ENCODE measurements at regions not wholly inside any gene's neighbourhood (a gene's known extent, or its start where the extent isn't known, plus 50 kb on each side); places are given as distances from the start of the nearest gene placed in this dataset.

GRCh38 chr17:13244513-13244912 is 226.7 kb upstream of the ELAC2 start:
- H3K36me3 ChIP-seq (replicated peaks) = no peaks in the 10 kb centered on the region
- in situ Hi-C loops (cut with MboI; ENCODE audit: low sequenced_read_pairs) = no loop called here
- no peak for DNase-seq (ENCODE audit: low spot score in 2 of 2)
- H3K9me3 ChIP-seq = no peaks in the 10 kb centered on the region
- no peaks in the 10 kb centered on the region for H3K4me1 ChIP-seq
- no peak overlapping the region for H3K4me3 ChIP-seq
- H3K27me3 ChIP-seq (ENCODE audit: low read depth) = no peaks in the 10 kb centered on the region

- no peaks in the 10 kb centered on the region for H3K27me3 ChIP-seq (ENCODE audit: low read depth)
- H3K36me3 ChIP-seq (replicated peaks) = no peaks in the 10 kb centered on the region
- H3K9me3 ChIP-seq = no peaks in the 10 kb centered on the region
- in situ Hi-C loops (cut with MboI; ENCODE audit: low sequenced_read_pairs) = no loop called here
- H3K4me1 ChIP-seq = no peaks in the 10 kb centered on the region
- DNase-seq (ENCODE audit: low spot score in 2 of 2) = no peak
- H3K4me3 ChIP-seq = no peak overlapping the region
These were observed 225.8 kb upstream of the ELAC2 start for GRCh38 chr17:13243585-13243984.

- no peak for DNase-seq (ENCODE audit: low spot score in 2 of 2)
- H3K4me1 ChIP-seq = no peaks in the 10 kb centered on the region
- H3K36me3 ChIP-seq (replicated peaks) = no peaks in the 10 kb centered on the region
- no peak overlapping the region for H3K4me3 ChIP-seq
- no peaks in the 10 kb centered on the region for H3K9me3 ChIP-seq
- in situ Hi-C loops (cut with MboI; ENCODE audit: low sequenced_read_pairs) = no loop called here
- no peaks in the 10 kb centered on the region for H3K27me3 ChIP-seq (ENCODE audit: low read depth)
These were observed 223.0 kb upstream of the ELAC2 start for GRCh38 chr17:13240851-13241250.

- no peaks in the 10 kb centered on the region for H3K27me3 ChIP-seq (ENCODE audit: low read depth)
These were observed 212.8 kb upstream of the ELAC2 start for GRCh38 chr17:13230350-13231264.

GRCh38 chr17:13228225-13228624 is 210.4 kb upstream of the ELAC2 start:
- in situ Hi-C loops (cut with MboI; ENCODE audit: low sequenced_read_pairs) = no loop called here
- H3K36me3 ChIP-seq (replicated peaks) = no peaks in the 10 kb centered on the region
- no peaks in the 10 kb centered on the region for H3K27me3 ChIP-seq (ENCODE audit: low read depth)
- 0 out of 2 replicates have a peak, but pooled peaks cover 2% of the 10 kb centered on the region for H3K9me3 ChIP-seq
- no peaks in the 10 kb centered on the region for H3K4me1 ChIP-seq
- H3K4me3 ChIP-seq = no peak overlapping the region
- DNase-seq (ENCODE audit: low spot score in 2 of 2) = no peak

More at GRCh38 chr17:13230350-13231264, 212.8 kb upstream of the ELAC2 start:
- Histone ChIP-seq H3K9me3 (0 out of 2 replicates have a peak, but pooled peaks cover 2% of the 10 kb centered on the region), H3K4me3 (no peak overlapping the region), H3K36me3 (replicated peaks) (no peaks in the 10 kb centered on the region), H3K4me1 (no peaks in the 10 kb centered on the region)
- DNase-seq (ENCODE audit: low spot score in 2 of 2) = no peak
- in situ Hi-C loops (cut with MboI; ENCODE audit: low sequenced_read_pairs) = no loop called here

- Histone ChIP-seq H3K4me1 (no peaks in the 10 kb centered on the region), H3K4me3 (no peak overlapping the region), H3K36me3 (replicated peaks) (no peaks in the 10 kb centered on the region), H3K27me3 (ENCODE audit: low read depth) (no peaks in the 10 kb centered on the region), H3K9me3 (no peaks in the 10 kb centered on the region)
- in situ Hi-C loops (cut with MboI; ENCODE audit: low sequenced_read_pairs) = no loop called here
- DNase-seq (ENCODE audit: low spot score in 2 of 2) = no peak
These were observed 205.1 kb upstream of the ELAC2 start for GRCh38 chr17:13222975-13223374.

GRCh38 chr17:13212860-13213259 is 195.0 kb upstream of the ELAC2 start:
- in situ Hi-C loops (cut with MboI; ENCODE audit: low sequenced_read_pairs) = no loop called here
- Histone ChIP-seq H3K4me1 (no peaks in the 10 kb centered on the region), H3K27me3 (ENCODE audit: low read depth) (no peaks in the 10 kb centered on the region), H3K4me3 (no peak overlapping the region), H3K36me3 (replicated peaks) (no peaks in the 10 kb centered on the region), H3K9me3 (0 out of 2 replicates have a peak, but pooled peaks cover 2% of the 10 kb centered on the region)
- DNase-seq (ENCODE audit: low spot score in 2 of 2) = no peak

- H3K4me1 ChIP-seq = no peaks in the 10 kb centered on the region
- H3K36me3 ChIP-seq (replicated peaks) = no peaks in the 10 kb centered on the region
- H3K4me3 ChIP-seq = no peak overlapping the region
- in situ Hi-C loops (cut with MboI; ENCODE audit: low sequenced_read_pairs) = no loop called here
- DNase-seq (ENCODE audit: low spot score in 2 of 2) = no peak
- 0 out of 2 replicates have a peak, but pooled peaks cover 2% of the 10 kb centered on the region for H3K9me3 ChIP-seq
- no peaks in the 10 kb centered on the region for H3K27me3 ChIP-seq (ENCODE audit: low read depth)
These were observed 191.3 kb upstream of the ELAC2 start for GRCh38 chr17:13209081-13209480.

GRCh38 chr17:13204607-13205237 is 186.9 kb upstream of the ELAC2 start:
- in situ Hi-C loops (cut with MboI; ENCODE audit: low sequenced_read_pairs) = no loop called here
- Histone ChIP-seq H3K4me1 (no peaks in the 10 kb centered on the region), H3K36me3 (replicated peaks) (no peaks in the 10 kb centered on the region), H3K27me3 (ENCODE audit: low read depth) (no peaks in the 10 kb centered on the region), H3K9me3 (0 out of 2 replicates have a peak, but pooled peaks cover 2% of the 10 kb centered on the region), H3K4me3 (no peak overlapping the region)
- DNase-seq (ENCODE audit: low spot score in 2 of 2) = no peak

GRCh38 chr17:13202835-13203234 is 185.0 kb upstream of the ELAC2 start:
- no peaks in the 10 kb centered on the region for H3K9me3 ChIP-seq
- no peak for DNase-seq (ENCODE audit: low spot score in 2 of 2)
- in situ Hi-C loops (cut with MboI; ENCODE audit: low sequenced_read_pairs) = no loop called here
- H3K4me1 ChIP-seq = no peaks in the 10 kb centered on the region
- H3K4me3 ChIP-seq = no peak overlapping the region
- H3K27me3 ChIP-seq (ENCODE audit: low read depth) = no peaks in the 10 kb centered on the region
- H3K36me3 ChIP-seq (replicated peaks) = no peaks in the 10 kb centered on the region

GRCh38 chr17:13200671-13201070 is 182.8 kb upstream of the ELAC2 start:
- no peaks in the 10 kb centered on the region for H3K36me3 ChIP-seq (replicated peaks)
- no peak for DNase-seq (ENCODE audit: low spot score in 2 of 2)
- H3K9me3 ChIP-seq = no peaks in the 10 kb centered on the region
- H3K4me1 ChIP-seq = no peaks in the 10 kb centered on the region
- in situ Hi-C loops (cut with MboI; ENCODE audit: low sequenced_read_pairs) = no loop called here
- no peaks in the 10 kb centered on the region for H3K27me3 ChIP-seq (ENCODE audit: low read depth)
- no peak overlapping the region for H3K4me3 ChIP-seq

- Histone ChIP-seq H3K36me3 (replicated peaks) (no peaks in the 10 kb centered on the region), H3K27me3 (ENCODE audit: low read depth) (no peaks in the 10 kb centered on the region), H3K9me3 (no peaks in the 10 kb centered on the region), H3K4me1 (no peaks in the 10 kb centered on the region), H3K4me3 (no peak overlapping the region)
- no peak for DNase-seq (ENCODE audit: low spot score in 2 of 2)
- in situ Hi-C loops (cut with MboI; ENCODE audit: low sequenced_read_pairs) = no loop called here
These were observed 181.6 kb upstream of the ELAC2 start for GRCh38 chr17:13199425-13199824.

GRCh38 chr17:13197586-13197985 is 179.8 kb upstream of the ELAC2 start:
- no peaks in the 10 kb centered on the region for H3K4me1 ChIP-seq
- H3K9me3 ChIP-seq = no peaks in the 10 kb centered on the region
- no peaks in the 10 kb centered on the region for H3K27me3 ChIP-seq (ENCODE audit: low read depth)
- no peak overlapping the region for H3K4me3 ChIP-seq
- no peaks in the 10 kb centered on the region for H3K36me3 ChIP-seq (replicated peaks)
- in situ Hi-C loops (cut with MboI; ENCODE audit: low sequenced_read_pairs) = no loop called here
- no peak for DNase-seq (ENCODE audit: low spot score in 2 of 2)

GRCh38 chr17:13194887-13195286 is 177.1 kb upstream of the ELAC2 start:
- in situ Hi-C loops (cut with MboI; ENCODE audit: low sequenced_read_pairs) = no loop called here
- Histone ChIP-seq H3K9me3 (no peaks in the 10 kb centered on the region), H3K36me3 (replicated peaks) (no peaks in the 10 kb centered on the region), H3K27me3 (ENCODE audit: low read depth) (no peaks in the 10 kb centered on the region), H3K4me3 (no peak overlapping the region), H3K4me1 (no peaks in the 10 kb centered on the region)
- peak in 1 of 2 experiments; percentile 11 for DNase-seq (ENCODE audit: low spot score in 2 of 2)

All from HAP-1 (cell line).